ENCODE measurements at regions not wholly inside any gene's neighbourhood (a gene's known extent, or its start where the extent isn't known, plus 50 kb on each side); places are given as distances from the start of the nearest gene placed in this dataset.

- DNase-seq (ENCODE audit: low read depth): no peak
- TF ChIP-seq CTCF (IDR thresholded peaks at IDR 0.05; ENCODE audit: insufficient read depth, low read depth, low read length, missing control alignments): no peak
- H3K4me3 ChIP-seq (ENCODE audit: low read depth, low read length): no peak overlapping the region
Observed at GRCh38 chr9:120156376-120156775, 423.6 kb downstream of the CDK5RAP2 start.

GRCh38 chr9:120153258-120153657, 426.7 kb downstream of the CDK5RAP2 start:
- H3K4me3 ChIP-seq (ENCODE audit: low read depth, low read length): no peak overlapping the region
- DNase-seq (ENCODE audit: low read depth): no peak
- no peak for TF ChIP-seq CTCF (IDR thresholded peaks at IDR 0.05; ENCODE audit: insufficient read depth, low read depth, low read length, missing control alignments)

GRCh38 chr9:120152295-120152694, 427.7 kb downstream of the CDK5RAP2 start:
- TF ChIP-seq CTCF (IDR thresholded peaks at IDR 0.05; ENCODE audit: insufficient read depth, low read depth, low read length, missing control alignments): no peak
- H3K4me3 ChIP-seq (ENCODE audit: low read depth, low read length): no peak overlapping the region
- no peak for DNase-seq (ENCODE audit: low read depth)

- no peak overlapping the region for H3K4me3 ChIP-seq (ENCODE audit: low read depth, low read length)
- TF ChIP-seq CTCF (IDR thresholded peaks at IDR 0.05; ENCODE audit: insufficient read depth, low read depth, low read length, missing control alignments): no peak
- DNase-seq (ENCODE audit: low read depth): no peak
Observed at GRCh38 chr9:120151806-120152205, 428.2 kb downstream of the CDK5RAP2 start.

- TF ChIP-seq CTCF (IDR thresholded peaks at IDR 0.05; ENCODE audit: insufficient read depth, low read depth, low read length, missing control alignments): no peak
- no peak for DNase-seq (ENCODE audit: low read depth)
- H3K4me3 ChIP-seq (ENCODE audit: low read depth, low read length): no peak overlapping the region
Observed at GRCh38 chr9:120151149-120151548, 428.8 kb downstream of the CDK5RAP2 start.

- H3K4me3 ChIP-seq (ENCODE audit: low read depth, low read length): no peak overlapping the region
- no peak for TF ChIP-seq CTCF (IDR thresholded peaks at IDR 0.05; ENCODE audit: insufficient read depth, low read depth, low read length, missing control alignments)
- DNase-seq (ENCODE audit: low read depth): no peak
Observed at GRCh38 chr9:120138955-120139354, 441.0 kb downstream of the CDK5RAP2 start.

GRCh38 chr9:120137186-120137840, 442.7 kb downstream of the CDK5RAP2 start:
- no peak for DNase-seq (ENCODE audit: low read depth)
- TF ChIP-seq CTCF (IDR thresholded peaks at IDR 0.05; ENCODE audit: insufficient read depth, low read depth, low read length, missing control alignments): no peak
- H3K4me3 ChIP-seq (ENCODE audit: low read depth, low read length): no peak overlapping the region
